HFF-Myc (cell line): ENCODE measurements at regions not wholly inside any gene's neighbourhood (a gene's known extent, or its start where the extent isn't known, plus 50 kb on each side); places are given as distances from the start of the nearest gene placed in this dataset.

Experiments used
- DNase-seq: peaks from one replicate; pipeline ENCODE4 v3.0.0-alpha.2; 2011; ENCODE audit warnings: low read depth; ENCODE audit errors: extremely low read depth
- H3K4me3 ChIP-seq: replicated peaks from 2 replicates; pipeline ENCODE4 v1.5.1; 2011; ENCODE audit warnings: low read depth, mild to moderate bottlenecking, control low read depth, low read length
- TF ChIP-seq, protein P1 (sequence below): IDR thresholded peaks from 2 replicates; pipeline ENCODE4 v1.5.1; 2012; ENCODE audit warnings: mild to moderate bottlenecking, low read depth, low read length, control low read depth; ENCODE audit errors: missing control alignments

DNA sequence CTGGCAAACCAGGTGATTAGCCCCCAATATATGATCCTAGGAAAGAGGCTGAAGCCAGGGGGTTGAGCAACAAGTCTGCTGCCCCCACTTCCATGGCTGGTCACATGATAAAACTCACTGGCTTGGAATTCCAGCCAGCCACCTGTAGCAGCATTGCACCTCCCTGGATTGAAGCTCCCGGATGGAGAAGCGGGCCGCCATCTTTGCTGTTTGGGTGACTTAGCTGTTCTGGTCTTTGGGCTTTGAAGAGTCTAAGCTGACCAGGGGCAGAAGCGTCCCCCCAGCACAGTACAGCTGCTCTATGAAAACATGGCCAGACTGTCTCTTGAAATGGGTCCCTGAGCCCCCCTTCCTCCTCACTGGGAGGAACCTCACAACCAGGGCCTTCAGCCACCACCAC, 610.2 kb downstream of the ANXA1 start:
- no peak overlapping the region for H3K4me3 ChIP-seq
- DNase-seq = no peak
- TF ChIP-seq, protein P1, sequence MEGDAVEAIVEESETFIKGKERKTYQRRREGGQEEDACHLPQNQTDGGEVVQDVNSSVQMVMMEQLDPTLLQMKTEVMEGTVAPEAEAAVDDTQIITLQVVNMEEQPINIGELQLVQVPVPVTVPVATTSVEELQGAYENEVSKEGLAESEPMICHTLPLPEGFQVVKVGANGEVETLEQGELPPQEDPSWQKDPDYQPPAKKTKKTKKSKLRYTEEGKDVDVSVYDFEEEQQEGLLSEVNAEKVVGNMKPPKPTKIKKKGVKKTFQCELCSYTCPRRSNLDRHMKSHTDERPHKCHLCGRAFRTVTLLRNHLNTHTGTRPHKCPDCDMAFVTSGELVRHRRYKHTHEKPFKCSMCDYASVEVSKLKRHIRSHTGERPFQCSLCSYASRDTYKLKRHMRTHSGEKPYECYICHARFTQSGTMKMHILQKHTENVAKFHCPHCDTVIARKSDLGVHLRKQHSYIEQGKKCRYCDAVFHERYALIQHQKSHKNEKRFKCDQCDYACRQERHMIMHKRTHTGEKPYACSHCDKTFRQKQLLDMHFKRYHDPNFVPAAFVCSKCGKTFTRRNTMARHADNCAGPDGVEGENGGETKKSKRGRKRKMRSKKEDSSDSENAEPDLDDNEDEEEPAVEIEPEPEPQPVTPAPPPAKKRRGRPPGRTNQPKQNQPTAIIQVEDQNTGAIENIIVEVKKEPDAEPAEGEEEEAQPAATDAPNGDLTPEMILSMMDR = no peak

DNA sequence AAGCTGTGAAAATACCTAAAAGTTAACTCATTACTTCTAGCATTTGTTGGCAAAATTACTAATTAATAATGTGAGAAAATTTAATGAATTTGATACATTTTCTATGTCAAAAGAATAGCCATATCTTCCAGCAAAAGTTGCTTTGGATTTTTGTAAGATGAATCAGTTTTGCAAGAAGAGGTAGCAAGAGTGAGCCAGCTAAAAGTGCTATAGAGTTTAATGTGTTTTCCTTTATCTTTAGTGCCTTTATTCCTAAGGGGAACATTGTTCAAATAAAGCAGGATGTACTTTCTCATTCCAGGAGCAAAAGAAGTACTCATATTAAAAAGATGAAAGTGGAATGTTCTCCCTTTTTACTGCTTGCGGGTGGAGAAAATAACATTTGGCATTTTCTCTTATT, 622.2 kb downstream of the ANXA1 start:
- DNase-seq = no peak
- TF ChIP-seq, protein P1 = no peak
- no peak overlapping the region for H3K4me3 ChIP-seq

DNA sequence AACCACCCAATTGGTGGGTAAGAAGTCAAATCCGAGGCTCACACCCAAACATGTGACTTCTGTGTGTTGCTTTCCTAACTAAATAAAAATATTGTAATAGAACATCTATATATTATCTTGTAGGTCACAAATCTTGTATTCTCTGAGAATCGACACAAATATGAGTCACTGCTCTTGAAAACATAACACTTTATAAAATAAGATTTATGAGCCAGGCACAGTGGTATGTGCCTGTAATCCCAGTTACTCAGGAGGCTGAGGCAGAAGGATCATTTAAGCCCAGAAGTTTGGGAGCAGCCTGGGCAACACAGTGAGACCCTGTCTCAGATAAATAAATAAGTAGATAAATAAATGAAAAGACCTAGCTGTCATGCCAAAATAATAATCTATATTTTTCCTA, 624.1 kb downstream of the ANXA1 start:
- TF ChIP-seq, protein P1 = no peak
- DNase-seq = no peak
- H3K4me3 ChIP-seq = no peak overlapping the region

DNA sequence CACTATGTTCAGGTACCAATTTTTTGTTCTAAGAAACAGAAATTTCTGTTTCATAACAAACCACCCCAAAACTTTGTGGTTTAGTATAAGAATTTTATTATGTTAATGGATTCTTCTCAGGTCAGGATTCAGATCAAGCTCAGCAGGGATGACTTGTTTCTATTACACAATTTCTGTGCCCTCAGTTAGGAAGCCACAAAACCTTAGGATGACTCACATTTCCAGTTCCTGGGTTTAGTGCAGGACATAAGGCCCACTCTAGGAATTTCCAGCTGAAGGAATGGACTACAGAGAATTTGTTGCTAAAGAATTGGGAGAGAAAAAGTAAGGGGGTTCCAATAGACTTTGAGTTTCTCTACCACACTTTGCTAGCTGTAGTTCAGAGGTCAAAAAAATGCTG, 629.3 kb downstream of the ANXA1 start:
- no peak overlapping the region for H3K4me3 ChIP-seq
- TF ChIP-seq, protein P1 = no peak
- DNase-seq = peak; percentile 2

DNA sequence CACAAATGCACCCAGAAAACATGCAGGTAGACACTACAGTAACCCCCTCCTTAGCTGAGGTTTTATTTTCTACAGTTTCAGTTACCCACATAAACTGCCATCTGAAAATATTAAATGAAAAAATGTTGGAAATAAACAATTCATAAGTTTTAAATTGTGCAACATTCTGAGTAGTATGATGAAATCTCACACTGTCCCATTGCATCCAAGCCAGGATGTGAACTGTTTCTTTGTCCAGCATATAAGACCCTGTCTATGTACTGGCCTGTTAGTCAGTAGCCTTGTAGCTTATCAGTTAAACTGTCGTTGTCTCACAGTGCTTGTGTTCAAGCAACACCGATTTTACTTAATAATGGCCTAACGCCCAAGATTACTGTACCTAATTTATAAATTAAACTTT, 630.5 kb downstream of the ANXA1 start:
- no peak overlapping the region for H3K4me3 ChIP-seq
- TF ChIP-seq, protein P1 = no peak
- DNase-seq = no peak

DNA sequence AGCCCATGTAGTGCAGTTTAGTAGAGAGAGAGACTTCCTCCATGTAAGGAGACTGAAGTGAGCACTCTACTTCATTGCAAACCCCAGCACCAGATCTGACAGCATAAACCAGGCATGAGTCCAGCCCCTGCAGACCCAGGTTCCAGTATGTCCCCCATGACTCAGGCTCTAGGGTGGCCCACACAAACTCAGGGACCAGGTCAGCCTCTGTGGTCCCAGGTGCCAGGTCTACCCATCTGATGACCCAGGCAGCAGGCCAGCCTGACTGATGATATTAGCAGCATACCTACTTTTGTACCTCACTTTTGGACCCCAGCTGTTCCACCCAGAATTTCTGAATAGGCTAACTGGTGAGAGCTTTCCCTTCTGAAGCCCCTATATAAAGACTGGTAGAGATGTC, 647.8 kb downstream of the ANXA1 start:
- TF ChIP-seq, protein P1 = no peak
- no peak for DNase-seq
- no peak overlapping the region for H3K4me3 ChIP-seq

DNA sequence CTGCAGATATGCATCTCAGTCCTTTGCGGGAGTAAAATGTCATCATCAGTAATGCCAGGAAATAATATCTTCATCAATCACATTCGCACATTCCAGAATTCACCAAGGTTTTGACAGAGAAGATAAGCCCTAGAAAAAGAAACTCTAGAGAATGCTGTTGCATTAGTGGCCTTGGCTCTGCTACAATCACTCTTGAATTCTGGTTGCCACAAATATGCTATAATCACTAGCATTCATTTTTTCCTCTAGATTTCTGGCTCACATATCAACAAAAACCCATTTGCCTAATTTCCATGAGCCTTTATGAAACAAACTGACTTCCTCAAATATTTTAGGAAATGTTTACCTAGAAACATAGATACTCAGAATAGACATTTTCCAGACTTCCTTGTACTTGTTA, 653.4 kb downstream of the ANXA1 start:
- no peak overlapping the region for H3K4me3 ChIP-seq
- TF ChIP-seq, protein P1 = no peak
- DNase-seq = no peak
